H1 (cell line): ENCODE measurements at regions not wholly inside any gene's neighbourhood (a gene's known extent, or its start where the extent isn't known, plus 50 kb on each side); places are given as distances from the start of the nearest gene placed in this dataset.

Experiments used
- CTCF ChIA-PET: fragments of 300-600 bp; sonication (Branson Sonifier 250); formaldehyde crosslinking; loops from one replicate; lab custom pipeline; 2021; ENCODE audit not compliant: partially characterized antibody; lab: Charles Lee
- POLR2A ChIA-PET: fragments of 300-600 bp; sonication (Branson Sonifier 250); formaldehyde crosslinking; loops from one replicate; lab custom pipeline; 2021; ENCODE audit warnings: inconsistent platforms; ENCODE audit not compliant: partially characterized antibody; lab: Charles Lee
- DNase-seq, 2 experiments: peaks; one replicate each; pipeline versions ENCODE4 v3.0.0 to v3.0.0-alpha.2; 2010 to 2022; ENCODE audit warnings: low spot score in 2 of 2, low read depth in 1 of 2, mixed read lengths in 1 of 2
- FAIRE-seq: peaks from 2 replicates; lab custom pipeline; 2011; peaks lifted over from hg19 to GRCh38; lab: Jason Lieb, UNC
- H2AFZ ChIP-seq: 2 replicates; pipeline ENCODE4 v1.8.1; 2012; ENCODE audit warnings: low read length, inconsistent platforms
- H2AK5ac ChIP-seq: 2 replicates; pipeline ENCODE4 v1.6.1; 2013; ENCODE audit warnings: low read depth, low read length
- H2BK120ac ChIP-seq: replicated peaks from 2 replicates; pipeline ENCODE3; 2013; ENCODE audit warnings: low read depth, low read length, inconsistent platforms
- H2BK12ac ChIP-seq: 2 replicates; pipeline ENCODE4 v1.6.1; 2013; ENCODE audit warnings: low read depth, low read length
- H2BK15ac ChIP-seq: 2 replicates; pipeline ENCODE4 v1.6.1; 2013; ENCODE audit warnings: low read length
- H2BK20ac ChIP-seq: 2 replicates; pipeline ENCODE4 v1.6.1; 2013; ENCODE audit warnings: low read length
- H2BK5ac ChIP-seq: 2 replicates; pipeline ENCODE4 v1.6.1; 2013; ENCODE audit warnings: low read depth, low read length
- H3K14ac ChIP-seq: 2 replicates; pipeline ENCODE4 v1.6.1; 2013; ENCODE audit warnings: inconsistent platforms; ENCODE audit not compliant: insufficient read length
- H3K18ac ChIP-seq: 2 replicates; pipeline ENCODE4 v1.6.1; 2013; ENCODE audit warnings: low read length; ENCODE audit errors: extremely low read depth
- H3K23ac ChIP-seq: 2 replicates; pipeline ENCODE4 v1.6.1; 2013; ENCODE audit warnings: inconsistent platforms; ENCODE audit not compliant: insufficient read length
- H3K23me2 ChIP-seq: 2 replicates; pipeline ENCODE4 v1.6.1; 2013; ENCODE audit warnings: low read depth, low read length
- H3K27ac ChIP-seq: 2 replicates; pipeline ENCODE4 v1.6.1; 2011; ENCODE audit warnings: low read depth, low read length, inconsistent platforms
- H3K27me3 ChIP-seq, 4 experiments: replicated peaks in 1 of 4; 1 replicate in 1 of 4; 2 replicates in 3 of 4; pipeline versions ENCODE4 v1.6.1 to v1.8.1; 2011 to 2013; ENCODE audit warnings: low read length in 3 of 4, mild to moderate bottlenecking in 3 of 4, inconsistent platforms in 2 of 4, mixed read lengths in 2 of 4, moderate library complexity in 1 of 4; ENCODE audit not compliant: control insufficient read depth in 3 of 4, insufficient read depth in 3 of 4; ENCODE audit errors: extremely low read depth in 1 of 4
- H3K36me3 ChIP-seq, 4 experiments: 2 replicates each; pipeline versions ENCODE4 v1.6.1 to v1.8.1; 2011 to 2013; ENCODE audit warnings: mild to moderate bottlenecking in 4 of 4, low read length in 3 of 4, moderate library complexity in 2 of 4, control low read depth in 1 of 4, inconsistent platforms in 1 of 4; ENCODE audit not compliant: insufficient read depth in 4 of 4, control insufficient read depth in 2 of 4
- H3K4ac ChIP-seq: replicated peaks from 2 replicates; pipeline ENCODE3; 2013; ENCODE audit warnings: low read length, low read depth, mixed read lengths, inconsistent platforms; ENCODE audit not compliant: insufficient read length
- H3K4me1 ChIP-seq, 4 experiments: replicated peaks in 1 of 4; 1 replicate in 1 of 4; 2 replicates in 3 of 4; pipeline versions ENCODE4 v1.6.1 to v1.8.1; 2011 to 2013; ENCODE audit warnings: low read length in 3 of 4, inconsistent platforms in 2 of 4, mixed read lengths in 1 of 4; ENCODE audit not compliant: insufficient read depth in 4 of 4, control insufficient read depth in 3 of 4
- H3K4me2 ChIP-seq, 2 experiments: 2 replicates each; pipeline versions ENCODE4 v1.6.1 to v1.8.1; 2011 to 2013; ENCODE audit warnings: low read depth in 2 of 2, low read length in 2 of 2, control low read depth in 1 of 2, inconsistent platforms in 1 of 2, mild to moderate bottlenecking in 1 of 2; ENCODE audit not compliant: insufficient read depth in 1 of 2
- H3K4me3 ChIP-seq, 4 experiments: fragments of 200-600, 300-600 bp in 1 of 4; sonication (generic), shearing (Covaris generic), sonication (Bioruptor Twin) in 1 of 4; 2 replicates each; pipeline versions ENCODE4 v1.5.1 to v1.8.1; 2011 to 2016; ENCODE audit warnings: low read length in 4 of 4, low read depth in 3 of 4, control low read depth in 2 of 4, inconsistent platforms in 2 of 4, mild to moderate bottlenecking in 2 of 4, mixed read lengths in 1 of 4, moderate library complexity in 1 of 4; ENCODE audit not compliant: insufficient read depth in 2 of 4; ENCODE audit errors: extremely low read depth in 1 of 4
- H3K56ac ChIP-seq: replicated peaks from 2 replicates; pipeline ENCODE3; 2013; ENCODE audit warnings: low read depth, mild to moderate bottlenecking, mixed read lengths, low read length, inconsistent platforms; ENCODE audit not compliant: insufficient read length
- H3K79me1 ChIP-seq: 2 replicates; pipeline ENCODE4 v1.6.1; 2013; ENCODE audit warnings: low read depth, low read length, control low read depth
- H3K79me2 ChIP-seq, 2 experiments: 2 replicates each; pipeline versions ENCODE4 v1.6.1 to v1.8.1; 2012 to 2013; ENCODE audit warnings: low read length in 2 of 2, mild to moderate bottlenecking in 2 of 2, inconsistent platforms in 1 of 2; ENCODE audit not compliant: insufficient read depth in 2 of 2, control insufficient read depth in 1 of 2
- H3K9ac ChIP-seq, 4 experiments: replicated peaks in 1 of 4; 1 replicate in 1 of 4; 2 replicates in 3 of 4; pipeline versions ENCODE4 v1.6.1 to v1.8.1; 2011 to 2013; ENCODE audit warnings: low read depth in 3 of 4, low read length in 3 of 4, control low read depth in 2 of 4, mild to moderate bottlenecking in 2 of 4, moderate library complexity in 2 of 4, inconsistent platforms in 1 of 4; ENCODE audit errors: extremely low read depth in 1 of 4
- H3K9me3 ChIP-seq, 2 experiments: 2 replicates each; pipeline versions ENCODE4 v1.6.1 to v1.8.1; 2012 to 2013; ENCODE audit warnings: mild to moderate bottlenecking in 2 of 2, moderate library complexity in 2 of 2, control low read depth in 1 of 2, inconsistent platforms in 1 of 2, low read depth in 1 of 2, low read length in 1 of 2, mixed read lengths in 1 of 2; ENCODE audit not compliant: insufficient read depth in 2 of 2
- H4K20me1 ChIP-seq, 2 experiments: replicated peaks in 1 of 2; 2 replicates each; pipeline versions ENCODE3 to v1.8.1; 2011 to 2013; ENCODE audit warnings: inconsistent platforms in 2 of 2, low read length in 2 of 2, mild to moderate bottlenecking in 1 of 2; ENCODE audit not compliant: insufficient read depth in 2 of 2, control insufficient read depth in 1 of 2
- H4K5ac ChIP-seq: 2 replicates; pipeline ENCODE4 v1.6.1; 2013; ENCODE audit warnings: low read length, low read depth, mixed read lengths, inconsistent platforms; ENCODE audit not compliant: insufficient read length
- H4K8ac ChIP-seq: 2 replicates; pipeline ENCODE4 v1.8.0; 2013; ENCODE audit warnings: mild to moderate bottlenecking, moderate library complexity, low read length, inconsistent platforms; ENCODE audit not compliant: insufficient read depth; ENCODE audit errors: extremely low read depth
- H4K91ac ChIP-seq: replicated peaks from 2 replicates; pipeline ENCODE3; 2013; ENCODE audit warnings: low read length, mixed read lengths, inconsistent platforms; ENCODE audit not compliant: insufficient read length
- CBX5 ChIP-seq: fragments of 300-800, 300-1000 bp; sonication (generic); IDR thresholded peaks from 2 replicates; pipeline ENCODE4 v1.7.1; 2016; ENCODE audit warnings: antibody characterized with exemption, low read length, low read depth
- GTF2F1 ChIP-seq: IDR thresholded peaks from 2 replicates; pipeline ENCODE4 v1.6.1; 2012; ENCODE audit warnings: low read depth, low read length, improper control_type of control experiment, borderline replicate concordance
- POU5F1 ChIP-seq: IDR thresholded peaks from 2 replicates; pipeline ENCODE4 v1.6.1; 2011; ENCODE audit warnings: low read depth, mild to moderate bottlenecking, low read length, moderate library complexity
- WGBS, 2 experiments: shearing (Covaris generic) in 1 of 2; methylation state at CpG; one replicate each; pipeline versions ENCODE4 v1.1.6 to v1.1.7; 2013 to 2015; ENCODE audit warnings: low lambda C conversion rate in 2 of 2, mixed read lengths in 2 of 2, inconsistent platforms in 1 of 2, low coverage in 1 of 2, missing lambda C conversion rate in 1 of 2; ENCODE audit not compliant: insufficient replicate concordance in 2 of 2, insufficient coverage in 1 of 2, insufficient read length in 1 of 2; ENCODE audit errors: extremely low coverage in 1 of 2, missing lambda C conversion rate in 1 of 2; 5-methylcytosine and 5-hydroxymethylcytosine counted together

GRCh38 chr4:25525896-25526295, 129.8 kb upstream of the SLC34A2 start:
- Histone ChIP-seq H2BK20ac (no peak overlapping the region), H2BK12ac (no peak overlapping the region), H3K27ac (no peak overlapping the region), H4K8ac (no peak overlapping the region), H2BK120ac (no peak overlapping the region), H3K23me2 (no peaks in the 10 kb centered on the region; the same call in 1 of the 2 replicates), H2AFZ (no peak overlapping the region), H3K79me1 (no peaks in the 10 kb centered on the region), H3K18ac (no peak overlapping the region), H3K14ac (no peak overlapping the region), H3K4me1 (peaks cover 0 to 4% (median 1%) of the 10 kb centered on the region in 4 experiments; a peak in 2 of 7 replicates), H2BK15ac (no peak overlapping the region), H3K9ac (no peak overlapping the region), H3K4ac (no peak overlapping the region), H3K4me2 (no peak overlapping the region), H3K27me3 (peaks cover 0 to 6% (median 0%) of the 10 kb centered on the region in 4 experiments; a peak in 2 of 7 replicates), H2AK5ac (no peak overlapping the region), H3K56ac (no peak overlapping the region), H3K9me3 (no peaks in the 10 kb centered on the region), H3K23ac (no peak overlapping the region), H2BK5ac (no peak overlapping the region), H3K4me3 (no peak overlapping the region), H4K5ac (no peak overlapping the region), H3K36me3 (no peaks in the 10 kb centered on the region), H4K20me1 (no peaks in the 10 kb centered on the region), H4K91ac (no peak overlapping the region), H3K79me2 (no peaks in the 10 kb centered on the region)
- FAIRE-seq (no peak), DNase-seq (no peak)
- ChIA-PET POLR2A (no interaction called here), CTCF (interaction anchor here (1.3 to 3.2 kb wide), 3 partner anchors 85 to 242 kb away, joined by 4 to 15 read pairs (median 6); no protein-coding TSS in a partner anchor)
- WGBS, 2 experiments = 84% methylated on average over 4 of the region's 6 CpGs; no CpG with 5 or more reads in 1 of the 2 experiments
- TF ChIP-seq CBX5 (no peak), GTF2F1 (no peak), POU5F1 (no peak)
